Left lung (tissue), 4 donors: ENCODE measurements at regions not wholly inside any gene's neighbourhood (a gene's known extent, or its start where the extent isn't known, plus 50 kb on each side); places are given as distances from the start of the nearest gene placed in this dataset.

Source experiments
- ATAC-seq: fragments of 200-7000 bp; cut with Tn5 transposase; one replicate; pipeline ENCODE4 v1.9.1; 2020; ENCODE audit warnings: moderate library complexity
- DNase-seq, 4 donors: peaks; one replicate each; pipeline ENCODE4 v3.0.0-alpha.2; 2013 to 2020
- H3K27ac ChIP-seq, 2 donors: fragments of 200-600 bp; sonication (generic) in 1 of 2; one replicate each; pipeline versions ENCODE4 v1.5.0 to v1.8.0; 2020 to 2021
- H3K27me3 ChIP-seq, 2 donors: fragments of 200-600 bp; sonication (generic) in 1 of 2; one replicate each; pipeline versions ENCODE4 v1.5.0 to v1.8.0; 2020 to 2021
- H3K36me3 ChIP-seq, 2 donors: fragments of 200-600 bp; sonication (generic) in 1 of 2; one replicate each; pipeline versions ENCODE4 v1.5.0 to v1.8.0; 2020 to 2021
- H3K4me1 ChIP-seq, 2 donors: fragments of 200-600 bp; one replicate each; pipeline ENCODE4 v1.8.0; 2021
- H3K4me3 ChIP-seq, 2 donors: fragments of 200-600 bp; sonication (generic) in 1 of 2; one replicate each; pipeline versions ENCODE4 v1.5.0 to v1.8.0; 2020 to 2021; ENCODE audit warnings: mild to moderate bottlenecking in 1 of 2
- H3K9me3 ChIP-seq, 2 donors: fragments of 200-600 bp; sonication (generic) in 1 of 2; one replicate each; pipeline versions ENCODE4 v1.5.0 to v1.8.0; 2020 to 2021
- intact Hi-C, 2 donors: fragments of 100-400 bp; cut with DNase I; formaldehyde crosslinking; loops; one replicate each; pipeline versions ENCODE4 v1.11.2 to v1.14.2; 2022
- TF ChIP-seq, protein P1 (sequence below), 2 donors: fragments of 200-600 bp; sonication (generic) in 1 of 2; IDR thresholded peaks; one replicate each; pipeline versions ENCODE4 v1.5.0 to v1.8.0; 2021; ENCODE audit warnings: antibody characterized with exemption in 2 of 2
- donor health status: DM: no; HTN: yes; CAD: no.
- donor health status: DM: no; HTN: no; CAD: no.

DNA sequence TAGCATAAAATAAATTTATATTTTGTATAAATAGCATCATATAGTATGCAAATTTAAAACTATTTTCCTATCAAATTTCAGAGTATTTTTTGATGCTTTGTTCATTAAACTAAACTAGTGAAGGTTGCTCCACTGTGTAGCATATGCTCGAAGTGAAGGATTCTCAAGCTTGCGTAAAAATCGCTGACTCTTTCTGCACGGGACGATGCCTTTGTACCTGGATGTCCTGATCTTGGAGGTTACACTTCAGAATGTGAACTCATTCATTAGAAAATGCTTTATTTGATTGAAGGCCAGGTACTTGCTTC lies 305.0 kb downstream of the WDR72 start:
- H3K27ac ChIP-seq: no peak overlapping the region
- H3K36me3 ChIP-seq: no peaks in the 10 kb centered on the region
- H3K27me3 ChIP-seq: no peaks in the 10 kb centered on the region
- no peak for ATAC-seq
- H3K4me1 ChIP-seq: no peaks in the 10 kb centered on the region
- no peak for DNase-seq
- intact Hi-C loops: no loop called here
- H3K4me3 ChIP-seq: no peak overlapping the region
- TF ChIP-seq, protein P1, sequence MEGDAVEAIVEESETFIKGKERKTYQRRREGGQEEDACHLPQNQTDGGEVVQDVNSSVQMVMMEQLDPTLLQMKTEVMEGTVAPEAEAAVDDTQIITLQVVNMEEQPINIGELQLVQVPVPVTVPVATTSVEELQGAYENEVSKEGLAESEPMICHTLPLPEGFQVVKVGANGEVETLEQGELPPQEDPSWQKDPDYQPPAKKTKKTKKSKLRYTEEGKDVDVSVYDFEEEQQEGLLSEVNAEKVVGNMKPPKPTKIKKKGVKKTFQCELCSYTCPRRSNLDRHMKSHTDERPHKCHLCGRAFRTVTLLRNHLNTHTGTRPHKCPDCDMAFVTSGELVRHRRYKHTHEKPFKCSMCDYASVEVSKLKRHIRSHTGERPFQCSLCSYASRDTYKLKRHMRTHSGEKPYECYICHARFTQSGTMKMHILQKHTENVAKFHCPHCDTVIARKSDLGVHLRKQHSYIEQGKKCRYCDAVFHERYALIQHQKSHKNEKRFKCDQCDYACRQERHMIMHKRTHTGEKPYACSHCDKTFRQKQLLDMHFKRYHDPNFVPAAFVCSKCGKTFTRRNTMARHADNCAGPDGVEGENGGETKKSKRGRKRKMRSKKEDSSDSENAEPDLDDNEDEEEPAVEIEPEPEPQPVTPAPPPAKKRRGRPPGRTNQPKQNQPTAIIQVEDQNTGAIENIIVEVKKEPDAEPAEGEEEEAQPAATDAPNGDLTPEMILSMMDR (IDR thresholded peaks at IDR 0.05): no peak
- no peaks in the 10 kb centered on the region for H3K9me3 ChIP-seq

DNA sequence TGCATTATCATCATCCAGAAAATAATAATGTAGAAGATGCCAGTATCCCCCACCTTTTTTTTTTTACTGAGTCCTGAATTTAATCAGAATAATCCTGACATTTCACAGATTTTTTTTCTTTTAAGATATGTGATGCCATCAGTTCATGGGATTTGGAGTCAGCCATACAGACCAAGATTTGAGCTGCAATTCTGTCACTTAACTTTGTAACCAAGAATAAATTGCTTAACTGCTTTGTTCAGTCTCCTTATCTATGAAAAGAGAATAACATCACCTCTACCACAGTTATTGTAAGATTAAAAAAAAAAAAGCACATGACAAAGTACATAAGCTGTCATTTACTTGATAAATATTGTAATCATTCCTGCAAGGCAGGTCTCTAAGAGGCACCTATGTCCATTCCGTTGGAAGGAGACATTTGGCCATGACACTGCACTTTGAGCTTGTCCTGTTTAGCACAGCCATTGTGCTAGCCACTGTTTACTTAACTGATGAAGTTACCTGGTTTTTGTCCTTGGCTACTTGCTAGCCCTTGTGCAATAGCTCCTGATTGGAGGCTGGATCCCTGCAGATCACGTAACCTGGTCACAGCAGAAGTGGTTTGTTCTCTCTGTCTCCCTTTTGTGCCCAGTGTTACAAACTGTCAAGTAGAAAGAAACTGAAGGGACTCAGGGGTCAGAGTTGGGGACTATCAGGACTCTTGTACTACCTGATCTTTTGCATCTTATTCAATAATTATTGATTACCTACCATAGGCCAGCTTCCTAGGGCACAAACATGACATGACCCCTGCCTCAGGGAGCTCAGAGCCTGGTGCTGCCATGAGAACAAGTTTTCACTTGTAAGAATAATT lies 306.0 kb downstream of the WDR72 start:
- Histone ChIP-seq H3K36me3 (no peaks in the 10 kb centered on the region), H3K4me3 (no peak overlapping the region), H3K27ac (no peak overlapping the region), H3K27me3 (no peaks in the 10 kb centered on the region), H3K4me1 (no peaks in the 10 kb centered on the region), H3K9me3 (no peaks in the 10 kb centered on the region)
- TF ChIP-seq, protein P1 (IDR thresholded peaks at IDR 0.05): no peak
- ATAC-seq: peak; percentile 58
- DNase-seq: no peak
- intact Hi-C loops: no loop called here

DNA sequence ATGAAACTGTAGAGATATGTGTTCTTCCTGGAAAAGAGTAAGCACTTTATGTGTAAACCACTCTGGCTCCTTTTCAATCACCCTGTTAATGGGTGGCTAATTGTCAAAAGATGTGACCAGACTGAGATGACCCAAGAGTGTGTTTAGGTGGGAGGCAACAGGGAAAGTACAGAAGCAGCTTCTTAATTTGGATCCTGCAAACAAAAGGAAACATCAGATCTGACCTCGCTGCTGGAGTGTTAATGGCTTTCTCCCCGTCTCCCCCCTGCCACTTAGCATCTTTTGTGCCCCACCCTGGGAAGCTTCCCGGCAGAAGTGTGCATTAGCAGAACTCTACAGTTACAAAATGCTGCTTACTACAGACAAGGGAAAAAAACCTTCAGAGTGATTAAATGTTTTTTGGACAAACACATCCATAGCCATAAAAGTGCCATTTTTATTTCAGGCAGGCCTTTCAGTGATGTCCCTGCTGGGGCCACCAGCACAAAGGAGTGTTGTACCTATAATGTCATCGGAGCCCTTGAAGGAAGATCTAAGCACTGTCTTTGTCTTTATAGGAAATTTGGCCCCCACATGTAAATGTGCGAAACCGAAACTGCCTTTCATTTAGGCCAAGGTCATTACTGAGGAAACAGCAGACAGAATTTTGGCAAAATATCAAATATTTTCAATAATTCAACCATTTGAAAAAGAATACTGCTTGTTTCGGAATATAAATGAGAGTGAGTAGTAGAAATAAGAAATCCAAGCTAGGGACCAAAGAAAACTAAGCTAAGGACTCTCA lies 311.0 kb downstream of the WDR72 start:
- Histone ChIP-seq H3K4me1 (no peaks in the 10 kb centered on the region), H3K27ac (no peak overlapping the region), H3K4me3 (no peak overlapping the region), H3K36me3 (no peaks in the 10 kb centered on the region), H3K27me3 (no peaks in the 10 kb centered on the region), H3K9me3 (no peaks in the 10 kb centered on the region)
- ATAC-seq (no peak), DNase-seq (no peak)
- TF ChIP-seq, protein P1 (IDR thresholded peaks at IDR 0.05): no peak
- intact Hi-C loops: loop anchor here in 1 of 2 donors (10.0 kb wide), 1 partner anchor 64 kb away; no protein-coding TSS in a partner anchor

DNA sequence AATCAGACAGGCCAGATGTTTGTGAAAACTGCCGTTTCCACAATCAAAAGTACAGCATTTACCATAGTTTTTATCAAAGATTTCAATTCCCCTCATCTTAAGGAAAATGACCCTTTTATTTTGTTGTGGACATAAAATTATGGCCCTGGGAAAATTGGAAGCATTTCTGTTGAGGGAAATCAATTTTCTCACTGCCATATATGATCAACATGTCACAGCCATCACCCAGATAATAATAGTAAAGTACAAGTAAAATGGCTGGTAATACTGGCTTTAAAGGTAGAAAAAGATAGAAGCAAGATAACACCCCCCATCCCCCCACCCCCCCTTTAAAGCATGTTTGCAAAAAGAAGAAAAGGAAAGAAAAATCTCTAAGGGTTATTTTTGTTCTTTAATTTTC lies 311.7 kb downstream of the WDR72 start:
- no peaks in the 10 kb centered on the region for H3K9me3 ChIP-seq
- no peaks in the 10 kb centered on the region for H3K27me3 ChIP-seq
- H3K36me3 ChIP-seq: no peaks in the 10 kb centered on the region
- ATAC-seq: no peak
- intact Hi-C loops: loop anchor here in 1 of 2 donors (10.0 kb wide), 1 partner anchor 63 kb away; no protein-coding TSS in a partner anchor
- TF ChIP-seq, protein P1 (IDR thresholded peaks at IDR 0.05): no peak
- no peak overlapping the region for H3K27ac ChIP-seq
- no peak for DNase-seq
- no peak overlapping the region for H3K4me3 ChIP-seq
- H3K4me1 ChIP-seq: no peaks in the 10 kb centered on the region

DNA sequence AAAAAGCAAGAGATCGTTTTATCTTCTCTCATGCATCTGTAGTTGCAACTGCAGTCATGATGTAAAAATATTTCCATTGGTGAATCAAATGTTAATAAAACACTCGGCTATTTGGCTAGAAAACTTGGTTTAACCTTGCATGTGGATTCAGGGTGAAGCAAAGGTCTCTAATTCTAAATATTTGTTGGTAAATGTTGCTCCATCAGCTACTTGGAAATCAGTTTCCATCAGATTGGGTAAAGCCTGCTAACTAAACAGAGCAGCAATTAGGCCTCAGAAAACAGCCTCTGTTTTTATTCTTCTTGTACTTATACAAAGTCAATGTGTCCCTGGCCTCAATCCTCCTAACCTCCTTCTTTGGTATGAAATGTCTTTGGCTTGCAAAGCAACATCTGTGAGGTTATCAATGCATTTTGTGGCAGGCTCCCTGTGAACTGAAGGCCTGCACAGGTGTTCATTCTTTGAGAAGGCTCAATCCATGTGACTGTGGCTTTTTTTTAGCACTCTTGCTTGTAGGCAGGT lies 312.3 kb downstream of the WDR72 start:
- Histone ChIP-seq H3K27ac (no peak overlapping the region), H3K4me3 (no peak overlapping the region), H3K4me1 (no peaks in the 10 kb centered on the region), H3K27me3 (no peaks in the 10 kb centered on the region), H3K36me3 (no peaks in the 10 kb centered on the region), H3K9me3 (no peaks in the 10 kb centered on the region)
- TF ChIP-seq, protein P1 (IDR thresholded peaks at IDR 0.05): no peak
- no peak for ATAC-seq
- intact Hi-C loops: loop anchor here in 1 of 2 donors (10.0 kb wide), 1 partner anchor 62 kb away; no protein-coding TSS in a partner anchor
- no peak for DNase-seq
